GM19438 (cell line): ENCODE measurements at regions not wholly inside any gene's neighbourhood (a gene's known extent, or its start where the extent isn't known, plus 50 kb on each side); places are given as distances from the start of the nearest gene placed in this dataset.

Experiments
- ATAC-seq: cut with Tn5 transposase; IDR thresholded peaks from one replicate; pipeline ENCODE4 v1.9.1; 2021; ENCODE audit warnings: low read depth; ENCODE audit not compliant: unreplicated experiment

DNA sequence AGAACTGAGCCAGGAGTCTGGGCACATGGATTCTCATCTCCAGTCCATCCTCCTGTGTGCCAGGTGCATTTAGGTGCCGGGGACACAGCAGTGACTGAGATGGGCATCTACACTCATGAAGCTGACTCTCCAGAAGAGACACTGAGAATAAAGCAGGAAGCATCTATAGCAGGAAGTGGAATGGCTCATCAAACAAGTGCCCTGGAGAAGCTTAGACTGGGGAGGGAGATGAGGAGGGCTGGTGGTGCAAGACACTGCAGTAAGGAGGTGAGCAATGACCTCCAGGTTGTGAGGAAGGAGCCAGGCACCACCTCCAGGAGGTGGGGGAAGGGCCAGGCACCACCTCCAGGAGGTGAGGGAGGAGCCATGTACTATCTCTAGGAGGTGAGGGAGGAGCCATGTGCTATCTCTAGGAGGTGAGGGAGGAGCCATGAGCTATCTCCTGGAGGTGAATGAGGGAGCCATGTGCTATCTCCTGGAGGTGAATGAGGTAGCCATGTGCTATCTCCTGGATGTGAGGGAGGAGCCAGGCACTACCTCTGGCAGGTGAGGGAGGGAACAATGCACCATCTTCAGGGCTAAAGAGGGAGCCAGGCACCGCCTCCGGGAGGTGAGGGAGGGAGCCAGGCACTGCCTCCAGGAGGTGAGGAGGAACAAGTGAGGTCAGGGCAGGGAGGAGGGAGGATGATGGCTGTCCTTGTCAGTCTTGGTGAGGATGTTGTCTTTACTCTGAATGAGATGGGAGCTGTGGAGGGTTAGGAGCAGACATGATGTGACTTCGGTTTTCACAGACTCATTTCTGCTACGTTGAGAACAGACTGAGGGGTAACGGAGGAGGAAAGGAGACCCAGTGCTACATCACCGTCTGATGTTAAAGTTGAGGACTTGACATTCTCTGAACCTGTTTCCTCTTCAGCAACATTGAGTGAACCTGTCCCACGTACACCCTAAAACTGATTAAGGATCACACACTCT, 961.9 kb upstream of the TMEM132C start:
- ATAC-seq: no peak

DNA sequence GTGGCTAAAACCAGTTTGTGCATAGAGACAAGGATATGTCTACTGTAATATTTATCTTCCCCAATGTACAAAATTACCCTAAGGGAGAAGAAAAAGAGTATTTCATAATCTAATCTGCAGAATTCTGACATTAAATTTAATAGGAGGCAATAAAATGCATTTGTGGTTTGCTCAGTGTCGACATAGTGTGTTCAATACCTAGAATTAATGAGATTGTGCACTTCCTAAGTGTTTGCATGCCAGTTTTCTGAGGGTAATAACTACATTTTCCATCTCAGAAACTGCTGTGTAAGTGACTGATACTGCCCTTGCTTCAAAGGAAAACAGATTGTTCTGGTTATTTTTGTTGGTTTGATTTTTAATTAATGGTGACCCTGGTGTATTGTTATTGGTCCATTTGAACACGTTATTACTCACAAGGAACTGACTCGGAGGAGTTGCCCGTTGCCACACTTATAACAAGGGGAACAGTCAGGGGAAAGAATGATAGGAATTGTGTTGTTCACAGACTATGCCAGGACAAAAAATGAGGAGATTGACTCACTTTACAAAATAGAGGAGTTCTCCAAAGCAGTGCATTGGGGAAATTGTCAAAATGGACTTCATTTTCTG, 960.3 kb upstream of the TMEM132C start:
- ATAC-seq: no peak

DNA sequence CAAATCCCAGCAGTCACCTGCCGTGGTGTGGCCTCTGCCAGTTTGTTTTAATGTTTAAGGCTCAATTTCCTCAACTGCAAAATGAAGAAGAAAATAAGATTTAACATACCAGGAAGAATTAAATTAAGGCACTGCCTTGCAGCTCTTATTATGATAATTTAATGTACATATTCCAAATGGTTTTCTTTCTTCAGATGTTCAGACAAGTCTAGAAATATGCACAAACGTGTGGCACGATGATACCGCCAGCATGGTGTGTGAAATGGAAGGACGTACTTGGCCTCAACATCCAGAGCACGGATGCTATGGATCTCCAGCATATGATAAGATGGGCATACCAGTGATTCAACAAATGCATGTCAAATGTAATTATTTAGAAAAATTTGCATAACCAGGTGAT, 959.4 kb upstream of the TMEM132C start:
- ATAC-seq: no peak

DNA sequence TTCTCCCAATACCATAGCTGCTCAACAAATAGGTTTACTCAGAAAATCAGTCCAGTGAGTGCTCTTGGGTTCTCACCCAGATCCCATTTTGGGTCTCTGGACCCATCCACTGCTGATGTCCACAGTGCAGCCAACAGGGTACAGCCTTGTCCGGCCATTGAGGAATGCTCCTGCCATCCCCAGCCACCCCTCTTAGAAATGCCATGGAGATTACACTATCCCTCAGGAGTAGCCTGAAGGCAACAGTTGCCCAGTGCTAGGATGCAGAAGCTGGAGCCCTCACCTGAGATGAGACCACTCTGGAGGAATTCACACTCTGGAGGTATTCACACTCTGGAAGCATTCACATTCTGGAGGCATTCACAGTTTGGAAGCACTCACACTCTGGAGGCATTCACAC, 958.8 kb upstream of the TMEM132C start:
- no peak for ATAC-seq

DNA sequence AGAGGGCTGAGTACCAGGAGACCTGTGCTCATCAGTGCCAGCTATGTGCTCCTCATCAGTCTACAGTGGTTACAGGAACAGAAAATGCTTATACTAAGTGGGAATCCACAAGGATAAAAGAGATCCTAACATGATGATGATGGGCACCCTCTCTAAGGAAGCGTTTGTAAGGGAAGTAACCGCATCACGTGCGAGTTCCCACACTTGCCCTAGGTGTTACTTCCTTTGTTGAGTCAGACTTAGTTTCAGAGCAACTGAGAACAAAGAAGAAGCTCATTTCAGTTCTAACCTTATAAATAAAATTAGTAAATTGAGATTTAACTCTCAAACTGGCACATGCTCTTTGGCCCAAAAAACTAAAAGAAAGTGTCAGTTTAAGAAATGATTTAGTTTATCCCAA, 956.4 kb upstream of the TMEM132C start:
- ATAC-seq: no peak

DNA sequence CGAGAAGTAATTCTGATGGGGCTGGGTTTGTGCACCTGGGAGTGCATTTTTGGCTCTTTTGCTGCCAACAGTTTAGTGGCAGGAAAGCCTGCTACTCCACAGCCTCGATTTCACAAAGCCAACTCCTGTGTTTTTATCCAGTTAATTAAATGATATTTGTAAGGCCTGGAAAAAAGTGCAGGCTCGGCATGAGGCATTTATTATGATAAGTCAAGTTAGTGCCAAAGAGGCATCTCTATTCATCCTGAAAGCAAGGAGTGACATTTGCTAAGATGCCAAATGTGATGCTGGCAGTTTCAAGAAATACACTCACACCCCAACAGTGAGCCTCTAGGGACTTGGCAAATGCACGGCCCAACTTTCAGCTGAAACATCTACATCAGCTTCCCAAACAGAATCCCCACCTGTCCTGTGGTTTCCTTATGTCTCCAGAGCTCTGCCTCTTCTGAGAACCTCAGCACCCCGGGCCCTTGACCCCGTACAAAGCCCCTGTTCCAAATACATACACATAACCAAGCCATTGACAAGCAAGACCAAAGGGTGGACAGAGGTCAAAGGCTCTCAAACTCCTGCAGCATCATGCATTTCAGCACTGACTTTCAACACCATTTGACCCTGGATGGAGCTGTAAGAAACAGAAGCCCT, 955.1 kb upstream of the TMEM132C start:
- no peak for ATAC-seq

DNA sequence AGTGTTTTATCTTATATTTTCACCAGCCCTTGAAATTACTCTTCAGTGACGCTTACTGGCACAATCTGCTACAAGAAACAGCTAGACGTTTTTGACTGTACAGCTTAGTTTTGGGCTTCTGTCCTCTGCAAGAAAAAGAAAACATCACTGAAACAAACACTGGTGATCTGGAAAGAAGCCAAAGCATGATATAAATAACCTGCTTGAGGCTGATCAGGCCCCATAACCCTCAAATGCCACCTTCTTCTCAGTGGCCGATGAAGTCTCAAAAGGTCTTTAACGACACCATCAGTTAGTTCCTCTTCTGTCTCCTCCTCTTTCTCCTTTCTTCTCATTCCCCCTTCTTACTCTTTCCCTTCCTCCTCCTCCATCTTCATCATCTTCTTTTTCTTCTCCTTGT, 942.3 kb upstream of the TMEM132C start:
- no peak for ATAC-seq

DNA sequence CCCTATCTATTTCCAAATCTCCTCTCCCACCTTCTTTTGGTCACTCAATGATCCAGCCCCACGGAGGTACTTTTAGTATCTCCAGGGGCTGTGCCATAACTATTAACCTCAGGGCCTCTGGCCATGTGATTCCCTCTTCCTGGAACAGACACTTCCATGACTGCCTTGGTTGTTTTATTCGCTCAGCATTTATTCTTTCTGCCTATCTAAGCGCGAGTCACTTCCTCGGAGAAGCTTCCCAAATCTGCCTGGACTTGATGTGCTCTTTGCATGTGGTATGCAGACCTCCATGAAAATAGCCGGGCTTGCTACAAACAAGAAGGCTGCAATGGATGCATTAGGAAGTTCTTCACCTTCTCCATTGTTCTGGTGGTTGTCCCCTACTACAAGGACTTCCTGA, 939.0 kb upstream of the TMEM132C start:
- no peak for ATAC-seq

DNA sequence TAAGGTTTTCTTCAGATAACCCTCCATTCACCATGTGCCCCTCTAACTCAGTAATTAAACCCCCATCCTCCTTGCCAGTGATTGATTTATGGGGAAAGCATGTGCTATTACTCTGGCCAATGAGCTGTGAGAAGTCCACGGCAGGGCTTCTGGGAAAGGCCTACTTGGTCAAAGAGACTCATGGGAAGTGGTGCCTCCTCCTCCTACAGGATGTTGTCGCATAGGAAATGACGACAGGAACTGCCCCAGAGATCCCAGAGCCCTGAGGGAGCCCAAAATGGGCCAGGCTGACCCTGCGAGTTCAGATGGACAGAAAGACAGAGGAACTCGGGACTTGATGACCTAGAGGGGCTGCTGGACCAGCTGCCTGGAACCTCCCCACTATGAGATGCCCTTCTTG, 938.1 kb upstream of the TMEM132C start:
- no peak for ATAC-seq

DNA sequence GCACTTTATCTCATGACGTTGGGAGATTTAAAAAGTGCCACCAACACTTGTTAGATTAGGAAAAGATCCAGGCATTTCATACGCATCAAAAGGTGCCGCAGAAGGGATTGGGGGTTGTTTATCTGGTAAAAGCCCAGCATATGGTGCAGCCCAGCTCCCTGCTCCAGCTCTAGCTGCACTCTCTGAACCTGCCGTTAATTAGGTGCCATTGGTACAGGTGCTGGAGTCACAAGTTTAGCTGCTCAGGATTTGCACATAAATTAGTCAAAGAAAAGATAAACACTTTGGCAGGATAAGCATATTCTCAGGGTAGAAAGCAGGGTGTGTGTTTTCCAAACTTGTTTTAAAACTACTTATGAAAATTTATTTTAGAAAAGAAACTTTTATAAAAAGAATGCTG, 932.6 kb upstream of the TMEM132C start:
- ATAC-seq: no peak

DNA sequence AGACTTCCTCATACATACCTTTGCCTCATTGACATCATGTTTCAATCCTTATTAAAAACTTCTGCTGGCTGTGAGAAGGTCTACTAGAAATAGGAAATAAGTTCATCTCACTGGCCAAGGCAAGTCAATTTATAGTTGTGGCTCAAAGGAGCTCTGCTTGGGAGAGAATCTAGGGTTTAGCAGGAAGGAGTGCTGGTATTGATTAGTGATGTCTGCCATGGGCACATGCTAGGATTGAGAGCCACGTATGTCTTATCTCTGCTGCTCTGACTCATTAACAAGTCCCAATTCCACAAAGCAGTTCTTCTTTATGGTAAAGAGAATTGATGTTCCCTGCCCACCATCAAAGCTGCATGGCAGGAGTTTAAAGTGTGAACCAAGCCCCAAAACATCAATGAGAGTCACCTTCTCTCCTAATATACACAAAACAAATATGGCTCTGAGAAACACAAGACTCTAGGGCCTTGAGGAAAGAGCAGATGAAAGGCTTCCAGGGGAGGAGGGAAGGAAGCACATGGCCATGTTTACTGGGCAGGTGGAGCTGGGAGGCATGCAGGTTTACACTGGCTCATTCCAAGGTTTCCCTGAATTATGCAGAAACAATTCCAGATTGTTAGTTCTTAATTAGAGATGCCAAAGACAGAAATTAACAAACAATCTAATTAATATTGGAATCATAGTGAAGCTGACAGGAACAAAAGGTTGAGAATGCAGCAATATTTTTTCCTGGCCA, 931.9 kb upstream of the TMEM132C start:
- no peak for ATAC-seq

DNA sequence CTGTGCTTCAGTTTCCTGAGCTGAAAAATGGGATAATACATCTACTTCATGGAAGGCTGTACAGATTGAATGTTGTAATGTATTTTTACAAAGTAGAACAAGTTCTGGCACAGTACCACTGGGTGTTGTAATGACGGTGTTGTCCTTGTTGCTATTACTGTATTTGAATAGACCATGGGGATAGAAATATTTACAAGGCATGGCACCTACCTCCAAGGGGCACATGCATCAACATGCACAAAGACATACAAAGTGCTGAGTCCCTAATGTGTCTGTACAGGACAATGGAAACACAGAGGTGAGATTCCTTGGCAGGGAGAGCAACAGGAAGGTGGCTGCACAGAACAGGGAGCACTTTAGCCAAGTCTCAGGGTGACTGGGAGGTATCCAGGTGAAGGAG, 930.6 kb upstream of the TMEM132C start:
- ATAC-seq: no peak

DNA sequence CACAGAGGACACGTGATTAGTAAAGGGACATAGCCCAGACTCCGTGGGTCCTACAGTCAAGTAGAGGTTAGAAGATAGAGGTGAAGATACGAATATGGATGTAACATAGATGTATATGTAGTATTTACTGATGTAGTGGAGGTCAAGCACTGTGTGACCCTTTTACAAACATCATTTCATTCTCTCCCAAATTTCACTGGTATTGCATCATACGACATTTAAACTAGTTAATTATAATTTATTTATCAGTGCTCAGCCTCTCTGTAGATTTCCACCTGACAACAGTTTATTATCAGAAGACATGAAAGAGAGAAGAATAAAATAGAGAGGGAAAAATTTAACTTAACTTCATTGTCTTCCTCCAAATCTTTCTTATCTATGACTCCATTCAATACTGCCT, 927.9 kb upstream of the TMEM132C start:
- ATAC-seq: no peak

DNA sequence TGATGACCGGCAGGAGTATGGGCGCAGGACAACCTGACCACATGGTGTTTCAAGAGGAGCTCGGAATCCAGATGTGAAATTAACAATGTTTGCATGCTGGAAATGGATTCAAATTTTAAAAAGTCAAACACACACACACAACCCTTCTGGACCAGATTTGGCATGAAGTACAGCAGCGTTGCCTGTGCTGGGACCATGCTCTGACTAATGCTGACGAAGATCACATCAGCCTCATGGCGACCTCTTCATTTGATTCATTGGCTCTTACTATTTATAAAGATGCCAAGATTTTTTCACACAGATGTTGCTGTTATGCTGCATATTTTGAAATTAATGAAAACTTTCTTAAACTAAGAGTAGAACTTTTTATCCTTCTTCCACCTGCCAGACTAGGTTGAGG, 926.6 kb upstream of the TMEM132C start:
- no peak for ATAC-seq

DNA sequence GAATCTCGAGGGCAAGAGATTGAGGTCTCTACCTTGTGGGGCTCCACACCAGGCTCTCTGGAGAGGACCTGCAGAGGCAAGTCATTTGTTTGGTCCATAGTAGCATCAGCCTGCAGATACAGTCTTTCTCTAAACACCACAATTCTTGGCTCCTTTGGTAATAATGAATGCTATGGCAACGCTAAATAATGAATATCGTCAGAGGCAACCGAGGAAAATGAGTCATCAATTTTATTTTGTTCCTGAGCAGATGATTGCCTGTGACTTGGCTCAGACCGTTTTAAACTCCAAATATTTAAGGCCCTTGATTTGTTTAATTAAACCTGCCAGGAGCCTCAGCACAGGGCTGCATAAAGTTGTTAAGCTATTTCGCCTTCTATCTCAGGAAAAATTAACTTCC, 924.1 kb upstream of the TMEM132C start:
- ATAC-seq: no peak

DNA sequence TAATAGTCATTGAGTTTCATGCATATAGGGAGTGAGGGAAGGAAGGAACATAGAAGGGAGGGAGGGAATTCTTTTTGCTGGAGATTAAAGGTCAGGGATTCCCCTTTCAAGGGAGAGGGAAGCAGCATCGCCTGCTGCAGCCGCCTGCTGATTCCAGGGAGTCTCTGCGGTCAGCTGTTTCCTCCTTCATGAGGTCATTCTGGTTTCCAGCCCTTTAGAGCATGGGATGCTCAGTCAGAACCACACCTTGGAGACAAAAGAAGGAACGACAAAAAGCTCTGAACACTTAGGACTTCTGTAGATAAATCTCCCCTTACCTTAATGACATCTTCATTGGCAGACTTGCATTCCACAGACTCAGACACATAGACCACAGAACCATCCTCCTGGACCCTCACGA, 923.0 kb upstream of the TMEM132C start:
- no peak for ATAC-seq

DNA sequence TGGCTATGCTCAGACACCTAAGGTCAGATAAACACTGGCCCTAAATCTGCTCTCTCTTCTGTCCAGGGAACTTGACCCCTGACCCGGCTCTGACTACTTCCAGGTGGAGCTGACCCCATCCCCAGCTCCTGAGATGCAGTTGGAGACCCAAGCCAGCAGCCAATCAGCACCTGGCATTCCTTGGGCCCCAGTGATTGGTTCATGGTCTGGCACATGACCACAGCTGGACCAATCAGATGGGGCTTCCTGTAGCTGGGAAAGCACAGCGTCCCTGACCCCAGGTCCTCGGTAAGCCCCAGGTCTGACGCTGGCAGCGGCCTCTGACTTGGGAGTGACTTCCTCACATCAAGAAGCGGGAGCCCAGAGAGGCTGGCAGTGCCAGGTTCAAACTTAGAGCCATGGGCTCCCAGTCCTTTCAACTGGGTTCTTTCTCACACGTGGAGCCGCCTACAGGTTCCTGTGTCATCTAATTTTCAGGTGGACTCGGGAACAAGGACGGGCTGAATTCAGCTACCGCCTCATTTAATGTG, 915.4 kb upstream of the TMEM132C start:
- no peak for ATAC-seq

DNA sequence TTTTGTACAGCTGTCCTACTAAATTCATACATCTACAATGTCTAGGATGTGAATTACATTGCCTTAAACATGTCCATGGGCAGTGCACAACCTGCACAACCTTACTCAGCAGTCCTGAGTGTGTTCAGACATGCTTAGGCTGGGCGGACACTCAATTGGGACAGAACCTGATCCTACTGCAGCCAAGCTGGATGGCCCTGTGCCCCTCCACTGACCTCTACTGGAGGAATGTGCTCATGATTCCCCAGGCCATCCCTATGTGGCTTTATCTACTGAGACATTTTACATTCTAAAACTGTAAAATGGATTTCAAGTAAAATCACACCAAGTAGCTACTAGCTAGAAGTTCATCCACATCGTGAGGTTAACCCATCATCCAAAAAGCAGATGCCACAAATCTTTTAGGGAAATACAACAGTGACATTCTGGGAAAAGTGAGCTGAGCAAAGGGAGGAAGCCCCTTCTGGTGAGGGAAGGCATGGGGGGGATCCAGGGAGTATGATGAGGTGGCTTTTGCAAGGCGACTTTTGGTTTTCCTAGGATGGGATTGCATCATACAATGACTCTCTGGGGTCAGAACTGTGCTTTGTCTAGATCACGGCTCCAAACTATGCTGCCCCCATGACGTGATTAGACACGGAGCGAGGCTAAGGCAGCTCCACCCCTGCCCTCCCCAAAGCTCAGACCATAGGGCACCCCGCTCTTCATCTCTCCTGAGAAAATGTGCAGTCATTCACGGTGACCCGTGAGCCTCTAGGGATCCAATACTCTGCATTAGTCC, 911.7 kb upstream of the TMEM132C start:
- ATAC-seq: no peak

DNA sequence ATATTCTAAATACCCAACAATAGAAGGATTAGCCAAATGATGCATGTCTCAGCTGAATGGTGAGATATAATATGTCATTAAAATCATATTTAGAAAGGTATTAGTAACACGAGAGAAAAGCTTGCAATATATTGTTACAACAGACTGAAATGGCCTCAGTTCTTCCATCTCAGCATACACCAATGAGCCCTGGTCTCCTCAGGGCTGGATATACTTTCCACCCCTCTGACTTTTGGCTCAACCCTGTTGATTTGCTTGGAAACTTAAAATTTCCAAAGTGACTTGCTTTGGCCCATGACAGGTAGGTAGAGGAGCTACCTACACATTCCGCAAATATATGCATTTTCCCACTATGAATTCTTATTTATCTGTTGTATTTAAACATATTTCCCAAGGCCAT, 908.1 kb upstream of the TMEM132C start:
- ATAC-seq: no peak

DNA sequence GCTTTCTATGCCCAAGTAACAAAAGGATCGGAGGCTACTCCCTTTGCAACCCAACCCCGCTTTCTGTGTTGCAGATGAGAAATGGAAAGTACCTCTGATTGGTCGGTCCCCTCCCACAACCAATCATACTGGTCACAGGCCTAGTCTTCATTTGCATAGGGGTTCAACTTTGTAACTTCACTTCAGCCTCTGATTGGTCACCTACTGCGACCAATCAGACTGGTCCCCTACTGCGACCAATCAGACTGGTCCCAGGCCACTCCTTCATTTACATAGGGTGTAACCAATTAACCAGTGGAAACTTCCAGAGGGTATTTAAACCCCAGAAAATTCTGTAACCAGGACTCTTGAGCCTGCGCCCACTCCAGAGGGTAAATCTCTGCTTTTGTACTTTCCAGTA, 906.4 kb upstream of the TMEM132C start:
- no peak for ATAC-seq
